D341Med (cell line): ENCODE measurements at regions not wholly inside any gene's neighbourhood (a gene's known extent, or its start where the extent isn't known, plus 50 kb on each side); places are given as distances from the start of the nearest gene placed in this dataset.
"Not testable (repeated sequence)": the region's sequence is repeated elsewhere in the genome, so short reads cannot be mapped to it uniquely, and the experiment has no call there.

ENCODE experiments used
- DNase-seq: peaks from one replicate; pipeline ENCODE4 v3.0.0; 2012; ENCODE audit warnings: low spot score

DNA sequence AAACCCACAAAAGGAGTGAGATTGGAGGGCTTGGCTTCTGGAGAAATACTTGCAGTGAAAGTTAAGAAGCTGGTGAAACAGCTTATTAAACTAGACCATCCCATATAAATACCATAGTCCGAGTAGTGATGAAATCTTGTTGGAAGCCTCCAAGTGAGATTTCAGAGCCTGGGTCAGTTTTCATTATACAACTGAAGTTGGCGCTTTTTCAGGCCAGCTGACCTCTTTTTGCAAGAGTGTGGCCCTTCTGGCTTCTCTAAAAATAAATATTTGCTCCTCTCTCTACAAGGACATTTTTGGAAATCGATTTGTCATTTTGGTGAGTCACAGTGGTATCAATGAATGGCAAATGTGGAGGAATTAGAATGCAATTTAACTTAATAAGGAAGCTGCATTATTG is 51.2 kb upstream of the THRB start:
- no peak for DNase-seq

DNA sequence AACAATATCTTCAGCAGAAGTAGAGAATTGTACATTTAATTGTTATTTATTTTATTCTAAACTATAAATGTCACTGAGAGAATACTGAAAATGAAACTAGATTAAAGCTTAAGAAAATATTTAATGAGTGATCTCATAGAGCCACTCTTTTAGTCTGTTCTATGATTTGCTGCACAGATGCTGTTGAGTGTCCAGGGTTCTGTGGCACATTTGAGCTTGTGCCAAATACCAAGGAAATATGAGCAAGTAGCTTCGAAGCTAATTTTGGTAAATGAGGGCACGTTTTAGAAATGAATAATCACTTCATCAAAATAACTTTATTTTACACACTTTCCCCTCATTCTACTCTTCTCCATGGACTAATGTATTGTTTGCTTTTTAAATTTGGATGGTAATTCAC is 53.6 kb upstream of the THRB start:
- no peak for DNase-seq

DNA sequence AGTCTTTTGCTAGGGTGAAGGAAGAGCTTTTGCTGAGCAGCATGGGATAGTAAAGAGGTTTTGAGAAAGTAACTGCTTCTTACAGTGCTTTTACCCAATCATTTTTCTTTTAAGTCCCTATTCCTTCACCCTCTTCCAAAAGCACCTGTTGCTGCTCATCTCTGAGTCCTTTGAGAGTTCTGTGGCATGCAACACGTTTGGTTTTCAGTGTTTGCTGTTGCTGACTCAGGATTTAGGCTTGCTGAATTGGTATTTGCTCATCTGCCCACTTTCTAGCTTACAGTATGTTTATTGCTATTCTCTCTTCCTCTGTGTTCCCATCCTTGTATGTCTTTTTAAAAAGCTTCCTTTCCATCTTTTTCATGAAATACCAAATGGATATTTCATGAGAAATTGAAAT is 55.9 kb upstream of the THRB start:
- DNase-seq: no peak

DNA sequence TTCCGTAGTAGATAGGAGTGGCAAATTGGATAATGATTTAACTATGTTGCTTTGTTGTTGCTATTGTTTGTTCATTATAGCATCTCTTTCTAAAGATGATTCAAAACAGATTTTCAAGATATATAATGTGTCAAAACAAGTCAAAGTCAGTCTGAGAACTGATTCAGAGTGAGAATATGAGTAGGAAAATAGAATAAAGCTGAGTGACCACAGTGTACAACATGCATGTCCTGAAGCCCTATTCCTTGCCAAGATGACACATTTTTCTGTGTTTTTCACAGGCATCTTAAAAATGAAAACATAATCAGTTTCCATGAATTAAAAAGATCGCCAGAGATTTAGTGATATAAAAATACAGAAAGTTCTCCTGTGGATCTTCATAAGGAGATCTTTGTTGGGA is 57.0 kb upstream of the THRB start:
- DNase-seq: no peak

DNA sequence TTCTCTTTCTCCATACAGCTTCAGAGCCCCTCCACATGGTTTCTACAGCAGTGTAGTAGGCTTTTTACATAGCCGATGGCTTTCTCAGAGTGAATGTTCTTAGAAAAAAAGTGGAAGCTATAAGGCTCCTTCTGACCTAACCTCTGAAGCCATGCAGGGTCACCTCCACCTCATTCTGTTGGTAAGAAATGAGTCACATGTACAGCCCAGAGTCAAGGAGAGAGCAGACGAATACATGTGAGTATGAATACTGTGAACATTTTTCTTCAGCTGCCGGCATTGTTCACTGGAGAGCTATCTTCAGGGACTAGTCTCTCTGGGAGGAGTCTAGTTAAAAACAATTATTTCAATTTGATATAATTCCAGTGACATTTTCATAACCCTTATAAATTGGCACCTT is 68.2 kb upstream of the THRB start:
- DNase-seq: no peak

DNA sequence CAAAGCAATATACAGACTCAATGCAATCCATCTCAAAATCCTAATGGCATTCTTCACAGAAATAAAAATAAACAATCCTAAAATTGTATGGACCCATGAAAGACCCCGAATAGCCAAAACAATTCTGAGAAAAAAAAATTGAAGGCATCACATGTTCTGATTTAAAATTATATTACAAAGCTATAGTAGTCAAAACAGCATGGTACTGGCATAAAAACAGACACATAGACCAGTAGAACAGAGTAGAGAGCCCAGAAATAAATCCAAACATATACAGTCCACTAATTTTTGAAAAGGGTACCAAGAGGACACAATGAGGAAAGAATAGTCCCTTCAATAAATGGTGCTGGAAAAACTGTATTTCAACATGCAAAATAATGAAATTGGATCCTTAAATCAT is 70.4 kb upstream of the THRB start:
- no peak for DNase-seq

GRCh38 chr3:24565656-24566055 is 71.0 kb upstream of the THRB start:
- no peak for DNase-seq

DNA sequence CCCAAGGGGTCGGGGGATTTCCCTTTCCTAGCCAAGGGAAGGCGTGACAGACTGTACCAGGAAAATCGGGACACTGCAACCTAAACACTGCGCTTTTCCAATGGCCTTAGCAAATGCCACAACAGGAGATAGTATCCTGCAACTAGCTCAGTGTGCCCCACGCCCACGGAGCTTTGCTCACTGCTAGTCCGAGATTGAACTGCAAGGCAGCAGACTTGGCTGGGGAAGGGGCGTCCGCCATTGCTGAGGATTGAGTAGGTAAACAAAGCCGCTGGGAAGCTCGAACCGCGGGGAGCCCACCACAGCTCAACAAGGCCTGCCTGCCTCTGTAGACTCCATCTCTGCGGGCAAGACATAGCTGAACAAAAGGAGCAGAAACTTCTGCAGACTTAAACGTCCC is 72.3 kb upstream of the THRB start:
- no peak for DNase-seq

DNA sequence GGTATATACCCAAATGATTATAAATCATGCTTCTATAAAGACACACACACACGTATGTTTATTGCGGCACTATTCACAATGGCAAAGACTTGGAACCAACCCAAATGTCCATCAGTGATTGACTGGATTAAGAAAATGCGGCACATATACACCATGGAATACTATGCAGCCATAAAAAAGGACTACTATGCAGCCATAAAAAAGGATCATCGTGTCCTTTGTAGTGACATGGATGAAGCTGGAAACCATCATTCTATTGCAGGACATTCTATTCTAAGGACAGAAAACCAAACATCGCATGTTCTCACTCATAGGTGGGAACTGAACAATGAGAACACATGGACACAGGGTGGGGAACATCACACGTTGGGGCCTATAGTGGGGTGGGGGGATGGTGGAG is 77.8 kb upstream of the THRB start:
- DNase-seq: not testable (repeated sequence)

DNA sequence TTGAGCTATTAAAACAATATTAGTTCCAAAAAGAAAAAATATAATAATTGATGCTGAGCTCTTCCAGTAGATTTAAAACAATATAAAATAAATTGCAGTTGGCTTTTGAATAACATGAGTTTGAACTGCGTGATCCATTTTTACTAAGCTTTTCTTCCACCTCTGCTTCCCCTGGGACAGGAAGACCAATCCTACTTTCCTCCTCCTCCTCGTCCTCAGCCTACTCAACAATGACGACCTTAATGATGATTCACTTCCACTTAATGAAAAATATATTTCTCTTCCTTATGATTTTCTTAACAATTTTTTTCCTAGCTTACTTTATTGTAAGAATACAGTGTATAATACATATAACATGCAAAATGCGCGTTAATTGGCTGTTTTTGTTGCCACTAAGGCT is 78.9 kb upstream of the THRB start:
- no peak for DNase-seq

GRCh38 chr3:24578324-24578723 is 83.7 kb upstream of the THRB start:
- no peak for DNase-seq

DNA sequence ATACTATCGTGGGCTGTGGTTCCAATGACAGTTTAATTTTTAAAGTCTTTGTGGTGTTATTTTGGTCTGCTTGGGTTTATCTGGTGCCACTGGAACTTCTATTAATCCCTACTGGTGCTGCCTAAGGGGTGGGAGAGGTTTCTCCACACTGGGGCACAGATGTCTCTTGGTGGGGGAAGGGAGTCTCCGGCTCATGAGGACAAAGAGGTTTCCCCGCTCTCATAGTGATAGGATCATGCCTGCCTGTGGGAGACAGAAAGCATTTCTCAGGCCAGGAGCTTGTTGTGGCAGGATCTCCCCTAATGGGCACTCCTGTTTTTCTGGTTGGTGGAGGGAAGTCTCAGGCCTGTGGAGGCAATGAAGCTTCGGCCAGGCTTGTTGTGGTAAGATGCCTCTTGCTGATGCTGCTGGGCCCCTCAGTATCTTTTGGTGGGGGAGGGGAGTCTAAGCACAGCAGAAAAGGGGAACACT is 84.3 kb upstream of the THRB start:
- no peak for DNase-seq

- no peak for DNase-seq
These were observed 88.1 kb upstream of the THRB start for GRCh38 chr3:24582431-24583403.

DNA sequence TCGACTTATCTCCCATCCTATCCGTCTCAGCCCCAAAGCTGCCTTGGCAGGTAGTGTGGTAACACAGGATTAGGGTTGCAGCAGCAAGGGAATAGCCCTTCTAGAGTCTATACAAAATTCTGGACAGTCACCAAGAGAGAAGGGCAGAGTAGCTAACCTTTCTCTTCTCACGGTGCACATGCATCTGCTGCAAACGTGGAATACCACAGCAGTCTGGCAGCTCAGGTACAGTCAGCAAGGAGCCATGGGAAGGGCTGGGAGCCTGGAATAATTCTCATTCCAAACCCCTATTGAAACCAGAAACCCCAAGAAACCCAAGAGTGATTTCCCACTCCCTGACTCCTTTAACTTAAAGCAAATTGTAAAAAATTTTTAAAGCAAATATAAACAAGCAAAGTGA is 92.3 kb upstream of the THRB start:
- no peak for DNase-seq

DNA sequence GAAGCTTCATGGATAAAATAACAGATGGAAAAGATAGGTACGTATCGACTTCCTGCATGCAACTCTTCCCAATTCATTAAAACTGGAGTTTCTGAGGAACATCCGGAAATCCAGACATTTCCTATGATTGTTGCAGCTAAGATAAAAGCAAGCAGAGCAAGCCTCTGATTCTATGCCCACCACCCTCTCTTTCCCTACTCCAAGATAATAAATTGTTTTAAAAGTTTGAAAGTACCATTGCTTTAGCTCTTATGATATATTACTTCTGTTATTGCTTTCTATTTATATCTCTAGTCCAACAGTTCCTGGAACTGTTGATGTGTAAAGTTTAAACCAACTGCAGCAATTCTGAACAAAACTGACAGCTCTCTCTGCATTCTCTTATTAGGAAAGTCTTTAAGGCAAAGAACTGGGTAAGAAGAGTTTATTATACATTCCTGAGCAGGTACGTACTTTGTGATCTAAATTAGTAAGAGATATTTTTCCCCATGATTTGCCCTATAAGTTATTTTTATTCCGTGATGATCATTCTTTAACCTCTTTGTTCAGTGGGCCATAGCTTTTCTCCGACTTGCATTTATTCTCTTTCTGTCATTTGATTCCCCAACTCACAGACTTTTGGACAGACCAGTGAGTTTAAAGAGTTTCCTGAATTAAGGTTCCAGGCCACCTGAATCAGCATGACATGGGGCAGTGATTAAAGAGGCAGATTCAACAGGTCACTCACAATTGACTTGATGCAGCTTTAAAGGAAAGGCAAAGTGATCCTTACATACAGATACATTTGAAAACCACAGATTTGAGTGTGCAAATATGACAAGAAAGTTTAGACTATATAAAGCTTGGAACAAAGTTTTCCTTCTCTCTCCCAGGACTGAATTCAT is 94.2 kb upstream of the THRB start:
- DNase-seq: no peak

- no peak for DNase-seq
These were observed 94.8 kb upstream of the THRB start for GRCh38 chr3:24589513-24589851.

- DNase-seq: no peak
These were observed 95.6 kb upstream of the THRB start for GRCh38 chr3:24589931-24590880.

GRCh38 chr3:24591191-24591590 is 96.5 kb upstream of the THRB start:
- no peak for DNase-seq

GRCh38 chr3:24591661-24592555 is 97.3 kb upstream of the THRB start:
- DNase-seq: no peak

- DNase-seq: no peak
These were observed 99.5 kb upstream of the THRB start for GRCh38 chr3:24594161-24594560.

DNA sequence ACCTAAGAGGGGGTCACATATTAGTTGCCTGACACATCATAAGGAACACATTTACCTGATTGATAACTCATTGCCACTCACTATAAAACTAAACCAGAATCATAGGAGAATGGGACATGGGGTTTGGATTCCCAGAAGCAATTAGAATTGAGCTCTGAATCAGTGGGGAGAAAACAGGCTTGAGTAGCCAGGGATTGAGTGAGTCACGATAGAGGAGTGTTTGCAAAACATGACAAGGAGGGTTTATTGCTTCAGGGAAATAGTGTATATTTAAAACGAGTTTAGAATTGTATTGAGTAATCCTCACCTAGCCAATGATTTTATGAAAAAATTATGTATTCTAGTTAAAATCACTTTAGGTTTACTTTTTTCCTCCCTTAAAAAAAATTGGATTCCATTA is 101.1 kb upstream of the THRB start:
- DNase-seq: no peak
